HG02981 (cell line): ENCODE measurements at regions not wholly inside any gene's neighbourhood (a gene's known extent, or its start where the extent isn't known, plus 50 kb on each side); places are given as distances from the start of the nearest gene placed in this dataset.
"Not testable (repeated sequence)": the region's sequence is repeated elsewhere in the genome, so short reads cannot be mapped to it uniquely, and the experiment has no call there.

ENCODE experiments used
- ATAC-seq: cut with Tn5 transposase; IDR thresholded peaks from one replicate; pipeline ENCODE4 v1.9.1; 2021; ENCODE audit warnings: mild to moderate bottlenecking, moderate library complexity; ENCODE audit not compliant: unreplicated experiment

DNA sequence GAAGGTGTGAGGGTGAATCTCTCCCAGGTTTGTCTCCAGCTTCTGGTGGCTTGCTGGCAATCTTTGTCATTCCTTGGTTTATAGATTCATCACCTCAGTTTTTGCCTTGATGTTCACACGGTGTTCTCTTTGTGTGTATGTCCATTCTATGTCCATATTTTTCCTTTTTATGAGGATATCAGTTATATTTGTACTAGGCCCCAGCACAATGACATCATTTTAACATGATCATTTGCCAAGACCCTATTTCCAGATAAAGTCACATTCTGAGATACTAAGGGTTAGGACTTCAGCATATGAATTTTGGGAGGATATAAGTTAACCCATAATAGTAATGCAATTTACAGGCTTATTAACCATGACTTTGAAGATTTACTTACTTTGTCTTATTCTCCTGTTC is 649.0 kb downstream of the CPS1 start:
- no peak for ATAC-seq

DNA sequence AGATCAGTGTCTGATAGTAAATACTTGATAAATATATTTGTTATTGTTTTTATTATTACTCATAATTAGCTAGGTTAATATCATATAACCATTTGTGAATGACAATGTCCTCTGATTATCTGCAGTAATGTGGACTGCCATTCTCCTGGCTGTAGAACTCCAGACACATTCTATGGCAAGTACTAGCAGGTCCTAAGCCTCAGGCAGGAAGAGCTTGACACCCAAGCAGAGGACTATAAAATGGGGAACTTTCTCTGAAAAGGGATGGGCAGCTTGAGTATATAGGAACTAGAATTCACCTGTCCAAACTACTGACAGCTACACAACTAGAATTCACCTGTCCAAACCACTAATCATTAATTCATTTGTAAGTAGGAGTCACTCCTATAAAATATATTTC is 649.4 kb downstream of the CPS1 start:
- no peak for ATAC-seq

DNA sequence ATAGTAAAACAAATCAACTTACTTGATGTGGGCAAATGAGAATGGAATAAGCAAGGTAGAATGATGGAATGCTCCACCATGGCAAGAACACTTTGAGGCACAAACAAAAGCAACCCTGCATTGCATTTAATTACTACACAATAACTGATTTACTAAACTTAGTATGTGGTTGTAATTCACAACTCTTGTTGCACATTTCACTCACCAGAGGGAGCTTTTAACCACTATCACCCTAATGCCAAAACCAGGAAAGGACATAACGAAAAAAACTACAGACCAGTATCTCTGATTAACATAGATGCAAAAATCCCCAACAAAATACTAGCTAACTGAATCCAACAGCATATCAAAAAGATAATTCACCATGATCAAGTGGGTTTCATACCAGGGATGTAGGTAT is 659.8 kb downstream of the CPS1 start:
- ATAC-seq = no peak

GRCh38 chr2:211219548-211219947 is 663.1 kb downstream of the CPS1 start:
- ATAC-seq = not testable (repeated sequence)

- ATAC-seq = no peak
Observed at GRCh38 chr2:211225784-211226183, 669.4 kb downstream of the CPS1 start.

DNA sequence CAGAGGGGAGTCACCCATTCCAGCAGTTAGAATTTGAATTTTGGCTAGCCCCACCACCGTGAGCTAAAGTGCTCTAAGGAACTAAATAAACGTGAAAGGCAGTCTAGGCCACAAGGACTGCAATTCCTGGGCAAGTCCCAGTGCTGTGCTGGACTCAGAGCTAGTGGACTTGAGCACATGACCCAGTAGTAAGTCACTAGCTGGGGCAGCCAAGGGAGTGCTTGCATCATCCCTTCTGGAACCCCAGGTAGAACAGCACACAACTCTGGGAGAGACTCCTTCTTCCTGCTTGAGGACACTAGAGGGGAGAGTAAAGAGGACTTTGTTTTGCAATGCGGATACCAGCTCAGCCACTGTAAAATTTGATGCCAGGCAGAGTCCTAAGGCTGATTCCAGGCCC is 672.2 kb downstream of the CPS1 start:
- ATAC-seq = no peak

GRCh38 chr2:211237586-211238275 is 681.3 kb downstream of the CPS1 start:
- ATAC-seq = no peak

DNA sequence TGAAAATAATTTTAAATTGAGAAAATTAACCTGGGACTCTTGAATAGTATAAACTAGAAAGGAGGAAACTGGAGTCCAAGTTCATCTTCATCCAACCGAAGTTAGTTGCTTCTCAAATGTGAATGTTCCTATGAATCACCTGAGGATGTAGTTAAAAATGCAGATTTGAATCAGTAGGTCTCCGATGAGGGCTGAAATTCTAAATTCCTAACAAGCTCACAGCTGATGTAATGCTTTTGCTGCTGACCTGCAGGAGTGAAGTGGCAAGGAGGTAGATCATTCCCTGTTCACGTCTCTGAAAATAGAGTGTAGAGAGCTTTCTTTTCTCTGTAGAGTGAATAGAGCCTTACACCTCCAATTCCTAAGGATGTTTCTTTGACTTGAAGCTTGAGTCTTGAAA is 685.5 kb downstream of the CPS1 start:
- no peak for ATAC-seq

GRCh38 chr2:211247751-211248150 is 691.4 kb downstream of the CPS1 start:
- no peak for ATAC-seq

DNA sequence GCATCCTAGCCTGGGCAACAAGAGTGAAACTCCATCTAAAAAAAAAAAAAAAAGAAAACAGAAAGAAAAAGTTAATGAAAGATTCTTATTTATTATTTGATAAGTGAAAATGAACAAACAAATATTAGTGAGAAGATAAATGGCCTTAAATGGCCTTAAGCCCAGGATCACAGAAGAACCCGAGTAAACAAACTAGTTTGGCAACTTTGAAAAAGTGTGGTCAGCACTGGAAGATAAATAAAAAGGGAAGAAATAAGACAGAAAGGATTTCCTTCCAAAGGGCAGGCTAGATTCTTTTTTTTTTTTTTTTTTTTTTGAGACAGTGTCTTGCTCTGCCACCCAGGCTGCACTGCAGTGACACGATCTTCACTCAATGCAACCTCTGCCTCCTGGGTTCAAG is 692.4 kb downstream of the CPS1 start:
- ATAC-seq = no peak

- ATAC-seq = no peak
Observed at GRCh38 chr2:211251016-211251415, 694.6 kb downstream of the CPS1 start.

- no peak for ATAC-seq
Observed at GRCh38 chr2:211258646-211259335, 702.4 kb downstream of the CPS1 start.

- no peak for ATAC-seq
Observed at GRCh38 chr2:211259831-211260476, 703.6 kb downstream of the CPS1 start.

DNA sequence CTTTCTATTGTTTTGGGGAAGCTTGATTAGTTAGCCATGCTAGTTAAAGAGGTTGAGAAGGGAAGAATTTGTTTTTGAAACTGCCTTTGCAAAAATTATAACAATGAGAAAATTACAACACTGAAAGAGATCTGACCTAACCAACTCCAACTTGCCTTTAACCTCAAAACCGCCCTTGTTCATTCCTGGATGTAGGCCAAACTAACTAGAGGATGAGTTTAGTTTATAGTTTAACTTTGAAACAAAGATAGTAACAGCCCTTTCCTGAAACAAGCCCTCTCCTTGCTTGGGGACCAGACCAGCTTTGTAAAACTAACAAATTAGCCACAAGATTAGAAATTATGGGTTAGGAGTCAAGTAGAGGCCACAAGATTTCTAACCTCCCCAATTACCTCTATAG is 713.9 kb downstream of the CPS1 start:
- no peak for ATAC-seq

DNA sequence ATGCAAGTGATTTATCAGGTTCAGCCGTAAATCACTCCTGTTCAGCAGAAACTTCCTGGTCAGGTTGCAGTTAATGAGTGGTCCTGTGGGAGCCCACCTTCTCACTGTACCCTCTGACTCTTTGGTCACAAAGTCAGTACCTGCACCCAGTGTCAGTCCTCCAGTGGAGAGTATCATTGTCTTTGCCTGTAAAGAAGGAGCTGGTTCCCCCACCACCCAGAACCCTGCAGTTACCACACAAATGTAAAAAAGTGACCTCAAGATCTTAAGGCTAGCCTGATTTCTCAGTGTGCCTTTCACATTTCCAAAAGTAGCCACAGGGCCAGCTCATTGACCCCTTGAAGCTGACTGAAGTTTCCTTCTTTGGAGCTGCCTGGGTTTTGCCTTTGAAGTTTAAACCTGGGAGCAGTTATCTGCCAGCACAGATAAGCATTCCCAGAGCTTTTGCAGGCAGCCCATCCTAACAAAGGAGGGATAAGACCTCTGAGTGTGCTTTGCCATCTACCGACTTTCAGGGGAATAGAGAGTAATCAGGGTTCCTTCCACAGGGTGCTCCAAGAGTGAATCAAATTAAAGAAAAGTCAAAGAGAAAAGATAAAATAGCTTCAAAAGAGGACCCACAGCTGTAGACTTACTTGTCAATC is 725.2 kb downstream of the CPS1 start:
- ATAC-seq = no peak

- no peak for ATAC-seq
Observed at GRCh38 chr2:211302676-211303075, 746.3 kb downstream of the CPS1 start.

GRCh38 chr2:211306929-211307328 is 750.5 kb downstream of the CPS1 start:
- no peak for ATAC-seq
